ENCODE measurements at regions not wholly inside any gene's neighbourhood (a gene's known extent, or its start where the extent isn't known, plus 50 kb on each side); places are given as distances from the start of the nearest gene placed in this dataset.
A peak's percentile ranks its signal among the peaks of the same experiment; 100 is the strongest.

DNA sequence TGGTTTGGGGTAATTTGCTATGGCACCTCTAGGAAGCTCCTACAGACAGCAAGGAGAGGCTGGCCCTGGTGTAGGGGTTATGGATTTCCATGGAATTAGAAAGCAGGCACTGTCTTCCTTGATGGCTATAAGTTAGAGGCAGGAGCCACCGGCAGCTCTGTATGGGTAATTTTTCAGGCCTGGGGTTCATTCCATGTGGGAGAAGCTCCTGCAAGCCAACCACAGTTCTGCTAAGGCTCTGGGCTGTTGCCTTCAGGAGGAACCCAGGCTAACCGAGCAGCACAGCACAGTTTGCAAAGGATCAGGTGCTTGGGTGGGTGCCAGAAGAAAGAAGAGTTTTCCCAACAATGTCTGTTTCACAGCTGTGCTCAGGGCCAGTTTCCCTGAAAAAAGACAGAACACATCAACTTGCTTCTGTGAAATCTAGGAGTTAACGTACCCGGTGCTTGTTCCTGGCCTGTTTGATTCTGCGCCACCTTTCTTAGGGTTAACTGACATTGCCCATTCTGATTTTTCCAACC lies 162.8 kb upstream of the MYLIP start:
- Histone ChIP-seq H2AFZ (ENCODE audit: low read length) (no peak overlapping the region), H3K9me3 (ENCODE audit: low read length) (no peaks in the 10 kb centered on the region), H3K4me2 (ENCODE audit: low read length) (no peak overlapping the region), H3K4me3 (ENCODE audit: low read depth, low read length, poor library complexity, severe bottlenecking) (no peak overlapping the region), H3K79me2 (ENCODE audit: insufficient read depth, low read depth, low read length) (no peaks in the 10 kb centered on the region), H4K20me1 (ENCODE audit: insufficient read depth, low read length) (no peaks in the 10 kb centered on the region), H3K27ac (ENCODE audit: low read depth, low read length, poor library complexity, severe bottlenecking) (no peak overlapping the region), H3K4me1 (ENCODE audit: insufficient read depth, low read length, poor library complexity, severe bottlenecking) (no peaks in the 10 kb centered on the region), H3K9me2 (ENCODE audit: insufficient read depth, low read length) (no peaks in the 10 kb centered on the region), H3K36me3 (ENCODE audit: insufficient read depth, low read length) (no peaks in the 10 kb centered on the region)
- CTCF ChIA-PET (ENCODE audit: unreplicated experiment): no interaction called here
- TF ChIP-seq, protein P1, sequence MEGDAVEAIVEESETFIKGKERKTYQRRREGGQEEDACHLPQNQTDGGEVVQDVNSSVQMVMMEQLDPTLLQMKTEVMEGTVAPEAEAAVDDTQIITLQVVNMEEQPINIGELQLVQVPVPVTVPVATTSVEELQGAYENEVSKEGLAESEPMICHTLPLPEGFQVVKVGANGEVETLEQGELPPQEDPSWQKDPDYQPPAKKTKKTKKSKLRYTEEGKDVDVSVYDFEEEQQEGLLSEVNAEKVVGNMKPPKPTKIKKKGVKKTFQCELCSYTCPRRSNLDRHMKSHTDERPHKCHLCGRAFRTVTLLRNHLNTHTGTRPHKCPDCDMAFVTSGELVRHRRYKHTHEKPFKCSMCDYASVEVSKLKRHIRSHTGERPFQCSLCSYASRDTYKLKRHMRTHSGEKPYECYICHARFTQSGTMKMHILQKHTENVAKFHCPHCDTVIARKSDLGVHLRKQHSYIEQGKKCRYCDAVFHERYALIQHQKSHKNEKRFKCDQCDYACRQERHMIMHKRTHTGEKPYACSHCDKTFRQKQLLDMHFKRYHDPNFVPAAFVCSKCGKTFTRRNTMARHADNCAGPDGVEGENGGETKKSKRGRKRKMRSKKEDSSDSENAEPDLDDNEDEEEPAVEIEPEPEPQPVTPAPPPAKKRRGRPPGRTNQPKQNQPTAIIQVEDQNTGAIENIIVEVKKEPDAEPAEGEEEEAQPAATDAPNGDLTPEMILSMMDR (conservative IDR thresholded peaks at IDR 0.05; ENCODE audit: low read length): no peak
- no peak for TF ChIP-seq EZH2phosphoT487 (IDR thresholded peaks at IDR 0.05; ENCODE audit: borderline replicate concordance, low read depth, low read length)
- POLR2A ChIA-PET: interaction anchor here (0.8 kb wide), 1 partner anchor 56 kb away, joined by 3 read pairs; no protein-coding TSS in a partner anchor
- intact Hi-C loops (cut with micrococcal nuclease; ENCODE audit: unreplicated experiment): no loop called here
- no TSS peak for BruUV-seq (replicated peaks)
- no peak for DNase-seq (ENCODE audit: low spot score)

DNA sequence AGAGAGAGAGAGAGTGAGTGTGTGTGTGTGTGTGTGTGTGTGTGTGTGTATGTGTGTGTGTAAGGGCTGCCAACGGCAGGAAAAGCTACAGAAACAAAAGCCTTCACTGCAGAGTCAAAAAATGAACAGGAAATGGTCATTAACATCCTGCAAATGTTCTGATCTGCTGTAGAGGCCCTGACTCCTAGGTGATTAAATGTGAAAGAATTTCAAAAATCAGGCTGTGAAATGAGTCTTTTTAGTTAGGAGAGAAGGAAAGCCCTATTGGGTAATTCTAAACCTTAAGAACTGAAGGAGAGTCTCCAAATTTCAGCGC lies 166.5 kb upstream of the MYLIP start:
- Histone ChIP-seq H3K4me2 (ENCODE audit: low read length) (no peak overlapping the region), H3K9me3 (ENCODE audit: low read length) (no peaks in the 10 kb centered on the region), H3K4me1 (ENCODE audit: insufficient read depth, low read length, poor library complexity, severe bottlenecking) (no peaks in the 10 kb centered on the region), H3K79me2 (ENCODE audit: insufficient read depth, low read depth, low read length) (no peaks in the 10 kb centered on the region), H3K27ac (ENCODE audit: low read depth, low read length, poor library complexity, severe bottlenecking) (no peak overlapping the region), H4K20me1 (ENCODE audit: insufficient read depth, low read length) (no peaks in the 10 kb centered on the region), H3K9me2 (ENCODE audit: insufficient read depth, low read length) (no peaks in the 10 kb centered on the region), H3K4me3 (ENCODE audit: low read depth, low read length, poor library complexity, severe bottlenecking) (no peak overlapping the region), H2AFZ (ENCODE audit: low read length) (peak overlapping the region; percentile 42; the same call in 1 of the 2 replicates), H3K36me3 (ENCODE audit: insufficient read depth, low read length) (no peaks in the 10 kb centered on the region)
- POLR2A ChIA-PET: no interaction called here
- DNase-seq (ENCODE audit: low spot score): peak; percentile 22
- TF ChIP-seq, protein P1 (conservative IDR thresholded peaks at IDR 0.05; ENCODE audit: low read length): no peak
- TF ChIP-seq EZH2phosphoT487 (IDR thresholded peaks at IDR 0.05; ENCODE audit: borderline replicate concordance, low read depth, low read length): no peak
- CTCF ChIA-PET (ENCODE audit: unreplicated experiment): no interaction called here
- intact Hi-C loops (cut with micrococcal nuclease; ENCODE audit: unreplicated experiment): no loop called here
- BruUV-seq (replicated peaks): no TSS peak

DNA sequence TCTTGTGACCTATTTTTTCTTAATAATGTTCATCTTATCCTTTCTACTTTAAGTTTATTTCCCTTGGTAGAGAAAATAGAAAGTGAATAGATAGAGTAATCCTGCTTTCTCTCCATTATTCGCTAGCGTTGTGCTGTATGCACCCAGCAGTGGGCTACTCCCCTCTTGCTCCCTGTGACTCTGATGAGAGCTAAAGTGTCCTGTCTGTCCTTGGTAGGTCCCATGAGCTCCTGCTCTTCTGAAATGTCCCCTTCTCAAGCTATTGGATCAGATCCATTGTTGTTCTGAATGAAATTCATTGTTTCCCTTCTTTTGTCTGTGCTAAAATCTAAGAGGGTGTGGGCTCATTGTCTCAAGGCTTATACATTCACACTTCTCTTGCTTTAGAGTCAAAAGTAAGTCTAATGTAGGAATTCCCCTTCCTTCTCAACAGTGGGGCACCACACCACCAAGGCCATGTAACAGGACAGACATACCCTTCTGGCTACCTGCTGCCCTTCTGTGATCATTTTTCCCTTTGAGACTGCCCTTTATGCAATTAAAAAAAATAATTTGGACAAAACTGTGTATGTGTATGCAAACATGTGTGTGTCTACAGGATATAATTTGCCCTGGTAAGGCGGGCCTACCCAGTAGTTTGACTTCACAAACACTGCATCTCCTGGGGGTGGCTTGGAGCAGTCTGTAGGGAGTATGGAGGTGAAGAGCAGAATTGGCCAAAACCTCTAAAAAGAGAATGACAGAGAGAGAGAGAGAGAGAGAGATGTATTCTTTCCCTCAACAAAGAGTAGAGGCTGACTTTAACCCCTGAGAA lies 167.0 kb upstream of the MYLIP start:
- no peaks in the 10 kb centered on the region for H3K4me1 ChIP-seq (ENCODE audit: insufficient read depth, low read length, poor library complexity, severe bottlenecking)
- no peaks in the 10 kb centered on the region for H4K20me1 ChIP-seq (ENCODE audit: insufficient read depth, low read length)
- H3K4me2 ChIP-seq (ENCODE audit: low read length): no peak overlapping the region
- no TSS peak for BruUV-seq (replicated peaks)
- no peaks in the 10 kb centered on the region for H3K36me3 ChIP-seq (ENCODE audit: insufficient read depth, low read length)
- peak overlapping the region; percentile 42; the same call in 1 of the 2 replicates for H2AFZ ChIP-seq (ENCODE audit: low read length)
- ChIA-PET CTCF (ENCODE audit: unreplicated experiment) (no interaction called here), POLR2A (no interaction called here)
- H3K9me3 ChIP-seq (ENCODE audit: low read length): no peaks in the 10 kb centered on the region
- DNase-seq (ENCODE audit: low spot score): no peak
- H3K79me2 ChIP-seq (ENCODE audit: insufficient read depth, low read depth, low read length): no peaks in the 10 kb centered on the region
- no peaks in the 10 kb centered on the region for H3K9me2 ChIP-seq (ENCODE audit: insufficient read depth, low read length)
- intact Hi-C loops (cut with micrococcal nuclease; ENCODE audit: unreplicated experiment): no loop called here
- no peak overlapping the region for H3K4me3 ChIP-seq (ENCODE audit: low read depth, low read length, poor library complexity, severe bottlenecking)
- H3K27ac ChIP-seq (ENCODE audit: low read depth, low read length, poor library complexity, severe bottlenecking): no peak overlapping the region
- no peak for TF ChIP-seq EZH2phosphoT487 (IDR thresholded peaks at IDR 0.05; ENCODE audit: borderline replicate concordance, low read depth, low read length)
- TF ChIP-seq, protein P1 (conservative IDR thresholded peaks at IDR 0.05; ENCODE audit: low read length): no peak

All from OCI-LY7 (cell line).